ENCODE measurements at regions not wholly inside any gene's neighbourhood (a gene's known extent, or its start where the extent isn't known, plus 50 kb on each side); places are given as distances from the start of the nearest gene placed in this dataset.

DNA sequence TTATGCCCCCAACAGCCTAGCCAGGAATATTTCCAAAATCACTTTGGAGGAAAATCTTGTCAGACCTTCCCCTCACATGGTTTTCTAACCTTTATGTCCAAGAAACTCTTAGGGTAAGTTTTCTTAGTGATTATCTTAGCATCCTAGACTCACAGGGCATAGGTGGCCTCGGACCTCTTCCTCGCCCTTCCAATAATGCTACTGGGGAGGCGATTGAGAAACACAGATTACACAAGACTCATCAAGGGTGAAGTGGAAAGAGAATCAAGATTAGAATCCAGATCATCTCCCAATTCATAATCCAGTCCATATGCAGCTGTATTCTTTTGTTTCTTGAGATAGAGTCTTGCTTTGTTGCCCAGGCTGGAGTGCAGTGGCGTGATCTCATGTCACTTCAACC is 358.4 kb upstream of the CDH5 start:
- H3K36me3 ChIP-seq (replicated peaks in 1 of 2; ENCODE audit: insufficient read depth in 1 of 2, low read depth in 2 of 2), result no peaks in the 10 kb centered on the region
- 58 to 65% methylated on average over 4 of the region's 4 CpGs for WGBS, 2 donors
- no peaks in the 10 kb centered on the region for H3K27me3 ChIP-seq
- TF ChIP-seq, protein P1, sequence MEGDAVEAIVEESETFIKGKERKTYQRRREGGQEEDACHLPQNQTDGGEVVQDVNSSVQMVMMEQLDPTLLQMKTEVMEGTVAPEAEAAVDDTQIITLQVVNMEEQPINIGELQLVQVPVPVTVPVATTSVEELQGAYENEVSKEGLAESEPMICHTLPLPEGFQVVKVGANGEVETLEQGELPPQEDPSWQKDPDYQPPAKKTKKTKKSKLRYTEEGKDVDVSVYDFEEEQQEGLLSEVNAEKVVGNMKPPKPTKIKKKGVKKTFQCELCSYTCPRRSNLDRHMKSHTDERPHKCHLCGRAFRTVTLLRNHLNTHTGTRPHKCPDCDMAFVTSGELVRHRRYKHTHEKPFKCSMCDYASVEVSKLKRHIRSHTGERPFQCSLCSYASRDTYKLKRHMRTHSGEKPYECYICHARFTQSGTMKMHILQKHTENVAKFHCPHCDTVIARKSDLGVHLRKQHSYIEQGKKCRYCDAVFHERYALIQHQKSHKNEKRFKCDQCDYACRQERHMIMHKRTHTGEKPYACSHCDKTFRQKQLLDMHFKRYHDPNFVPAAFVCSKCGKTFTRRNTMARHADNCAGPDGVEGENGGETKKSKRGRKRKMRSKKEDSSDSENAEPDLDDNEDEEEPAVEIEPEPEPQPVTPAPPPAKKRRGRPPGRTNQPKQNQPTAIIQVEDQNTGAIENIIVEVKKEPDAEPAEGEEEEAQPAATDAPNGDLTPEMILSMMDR (IDR thresholded peaks at IDR 0.05), result no peak
- no peak for TF ChIP-seq POLR2A (IDR thresholded peaks at IDR 0.05)
- H3K4me1 ChIP-seq, result no peaks in the 10 kb centered on the region
- no peak overlapping the region for H3K4me3 ChIP-seq
- no peak for DNase-seq
- no peak overlapping the region for H3K27ac ChIP-seq
- H3K9me3 ChIP-seq, result no peaks in the 10 kb centered on the region
- intact Hi-C loops (cut with DNase I), result no loop called here
- ATAC-seq, result no peak

DNA sequence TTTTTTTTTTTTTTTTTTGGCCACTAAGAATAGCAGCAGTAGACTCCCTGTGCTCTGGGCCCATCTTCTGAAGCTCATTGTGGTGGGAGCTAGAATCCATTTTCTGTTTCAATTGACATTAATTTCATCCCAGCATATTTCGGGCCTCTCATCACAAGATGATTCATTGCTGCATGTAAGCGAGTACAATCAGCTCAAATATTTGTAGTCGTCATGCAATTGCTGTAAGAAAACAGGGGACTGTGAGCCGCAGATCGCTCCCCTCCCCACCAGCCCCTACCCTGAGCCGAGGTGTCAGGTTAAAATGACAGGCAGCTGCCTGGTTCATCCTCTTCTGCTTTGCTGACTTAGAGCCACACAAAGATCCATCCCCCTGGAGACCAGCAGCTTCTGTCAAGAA is 358.8 kb upstream of the CDH5 start:
- WGBS, 2 donors, result 25 to 42% methylated on average over 6 of the region's 6 CpGs
- TF ChIP-seq POLR2A (IDR thresholded peaks at IDR 0.05), result no peak
- TF ChIP-seq, protein P1 (IDR thresholded peaks at IDR 0.05), result no peak
- intact Hi-C loops (cut with DNase I), result no loop called here
- H3K4me3 ChIP-seq, result no peak overlapping the region
- H3K27ac ChIP-seq, result no peak overlapping the region
- no peak for DNase-seq
- no peaks in the 10 kb centered on the region for H3K36me3 ChIP-seq (replicated peaks in 1 of 2; ENCODE audit: insufficient read depth in 1 of 2, low read depth in 2 of 2)
- no peak for ATAC-seq
- H3K4me1 ChIP-seq, result no peaks in the 10 kb centered on the region
- H3K27me3 ChIP-seq, result no peaks in the 10 kb centered on the region
- no peaks in the 10 kb centered on the region for H3K9me3 ChIP-seq

DNA sequence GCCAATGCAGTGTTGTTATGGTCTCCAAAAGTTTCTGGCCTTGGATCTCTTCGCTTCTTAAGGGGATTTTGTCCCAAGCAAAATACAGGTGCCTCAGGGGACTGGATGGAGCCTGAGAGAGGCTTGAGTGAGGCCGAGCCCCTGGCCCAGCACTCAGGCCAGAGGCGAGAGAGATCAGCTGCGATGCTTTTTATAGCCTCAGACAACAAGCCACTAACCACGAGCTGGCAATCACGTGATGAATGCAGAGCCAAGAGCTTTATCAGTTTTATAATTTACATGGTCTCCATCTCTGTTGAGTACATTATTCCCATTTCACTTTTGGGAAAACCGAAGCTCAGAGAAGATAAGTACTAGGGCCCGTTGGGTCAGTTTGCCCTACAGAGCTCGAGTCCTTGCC is 360.0 kb upstream of the CDH5 start:
- no peak for TF ChIP-seq POLR2A (IDR thresholded peaks at IDR 0.05)
- TF ChIP-seq, protein P1 (IDR thresholded peaks at IDR 0.05), result no peak
- ATAC-seq (no peak), DNase-seq (no peak)
- Histone ChIP-seq H3K36me3 (replicated peaks in 1 of 2; ENCODE audit: insufficient read depth in 1 of 2, low read depth in 2 of 2) (no peaks in the 10 kb centered on the region), H3K27me3 (no peaks in the 10 kb centered on the region), H3K27ac (no peak overlapping the region), H3K9me3 (no peaks in the 10 kb centered on the region), H3K4me1 (no peaks in the 10 kb centered on the region), H3K4me3 (no peak overlapping the region)
- WGBS, 2 donors, result 44 to 67% methylated on average over 9 of the region's 9 CpGs
- intact Hi-C loops (cut with DNase I), result no loop called here

DNA sequence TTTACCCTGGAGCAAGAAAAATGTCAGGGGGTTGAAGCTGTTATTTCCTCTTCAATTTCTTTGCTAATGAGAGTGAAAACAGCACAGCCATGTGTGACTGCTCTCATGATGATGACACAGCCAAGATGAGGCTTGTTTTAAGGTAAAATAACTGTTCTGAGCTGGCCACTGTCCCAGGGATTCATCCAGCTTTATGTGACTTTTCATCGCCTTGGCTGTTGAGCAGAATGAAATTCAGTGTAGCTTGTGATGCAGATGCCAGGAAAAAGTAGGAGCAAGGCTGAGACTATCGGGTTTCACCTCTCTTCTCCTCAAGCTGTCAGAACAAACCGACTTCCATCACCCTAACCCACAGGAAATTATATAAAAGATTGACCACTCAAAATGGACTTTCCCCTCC is 361.8 kb upstream of the CDH5 start:
- intact Hi-C loops (cut with DNase I), result no loop called here
- no peak for DNase-seq
- TF ChIP-seq, protein P1 (IDR thresholded peaks at IDR 0.05), result no peak
- no peak for TF ChIP-seq POLR2A (IDR thresholded peaks at IDR 0.05)
- ATAC-seq, result no peak
- no peaks in the 10 kb centered on the region for H3K9me3 ChIP-seq
- no peaks in the 10 kb centered on the region for H3K4me1 ChIP-seq
- H3K27me3 ChIP-seq, result no peaks in the 10 kb centered on the region
- H3K27ac ChIP-seq, result no peak overlapping the region
- WGBS, 2 donors, result 50% methylated on average over 3 of the region's 3 CpGs
- no peak overlapping the region for H3K4me3 ChIP-seq
- H3K36me3 ChIP-seq (replicated peaks in 1 of 2; ENCODE audit: insufficient read depth in 1 of 2, low read depth in 2 of 2), result no peaks in the 10 kb centered on the region

DNA sequence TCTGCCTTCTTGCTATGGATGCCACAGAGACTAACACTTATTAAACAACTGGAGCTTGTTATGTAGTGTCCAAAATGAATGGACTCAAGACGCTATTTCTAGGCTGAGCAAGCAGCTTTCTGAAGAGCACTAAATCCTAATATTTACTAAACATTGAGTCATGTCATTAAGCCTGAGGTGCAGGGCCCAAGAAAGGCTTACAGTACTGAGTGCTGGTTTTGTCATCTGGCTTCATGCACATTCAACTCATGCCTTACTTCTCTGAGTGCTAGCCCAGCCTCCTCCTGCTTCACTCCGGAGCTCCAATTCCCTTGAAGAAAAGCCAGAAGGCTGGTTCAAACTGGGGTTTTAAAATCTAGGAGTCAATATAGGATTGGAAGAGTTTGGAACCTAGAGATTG is 363.3 kb upstream of the CDH5 start:
- TF ChIP-seq POLR2A (IDR thresholded peaks at IDR 0.05), result no peak
- TF ChIP-seq, protein P1 (IDR thresholded peaks at IDR 0.05), result no peak
- no peak for ATAC-seq
- Histone ChIP-seq H3K9me3 (no peaks in the 10 kb centered on the region), H3K36me3 (replicated peaks in 1 of 2; ENCODE audit: insufficient read depth in 1 of 2, low read depth in 2 of 2) (no peaks in the 10 kb centered on the region), H3K27ac (no peak overlapping the region), H3K27me3 (no peaks in the 10 kb centered on the region), H3K4me1 (no peaks in the 10 kb centered on the region), H3K4me3 (no peak overlapping the region)
- WGBS, 2 donors, result 72 to 81% methylated on average over 2 of the region's 2 CpGs
- no peak for DNase-seq
- intact Hi-C loops (cut with DNase I), result no loop called here
